Germinal center (tissue), 1 donor: ENCODE measurements at regions not wholly inside any gene's neighbourhood (a gene's known extent, or its start where the extent isn't known, plus 50 kb on each side); places are given as distances from the start of the nearest gene placed in this dataset.
"Not testable (repeated sequence)": the region's sequence is repeated elsewhere in the genome, so short reads cannot be mapped to it uniquely, and the experiment has no call there.

Experiments used
- DNase-seq: peaks from one replicate; pipeline ENCODE4 v3.0.0; 2012; ENCODE audit warnings: mixed read lengths, low spot score

DNA sequence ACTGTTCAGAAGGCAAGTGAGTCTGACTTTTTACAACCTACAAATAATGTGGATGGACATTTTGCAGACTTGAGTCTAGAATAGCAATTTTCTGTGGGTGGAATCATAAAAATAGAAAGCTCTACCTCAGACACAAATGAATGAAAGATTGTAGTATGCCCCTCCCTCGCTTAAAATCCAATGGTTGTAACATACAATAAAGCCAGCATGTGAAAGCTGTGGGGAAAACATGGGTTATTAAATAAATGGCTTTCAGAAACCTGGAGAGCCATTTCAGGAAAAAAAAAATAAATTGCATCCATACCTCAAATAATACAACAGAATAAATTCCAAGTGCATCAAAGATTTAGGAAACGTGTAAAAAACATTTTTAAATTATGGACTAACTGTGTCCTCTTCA, 123.1 kb upstream of the MON1B start:
- no peak for DNase-seq

DNA sequence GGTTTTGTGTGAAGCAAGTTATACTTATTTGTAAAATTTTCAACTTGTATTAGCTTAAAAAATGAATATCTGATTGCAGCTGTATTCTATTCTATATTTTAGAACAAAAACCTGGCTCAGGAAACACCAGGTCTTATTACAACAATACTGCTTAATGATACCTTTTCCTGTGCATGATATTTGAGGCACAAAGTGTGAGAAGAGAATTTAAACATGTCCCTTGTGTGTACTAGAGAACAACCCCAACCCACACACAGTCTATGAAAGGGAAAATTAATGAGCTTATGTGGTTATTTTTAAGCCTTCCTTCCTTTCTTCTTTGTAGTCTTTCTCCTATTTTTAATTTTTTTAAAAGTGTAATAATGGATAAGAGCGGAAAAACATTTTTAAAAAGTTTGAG, 122.6 kb upstream of the MON1B start:
- no peak for DNase-seq

DNA sequence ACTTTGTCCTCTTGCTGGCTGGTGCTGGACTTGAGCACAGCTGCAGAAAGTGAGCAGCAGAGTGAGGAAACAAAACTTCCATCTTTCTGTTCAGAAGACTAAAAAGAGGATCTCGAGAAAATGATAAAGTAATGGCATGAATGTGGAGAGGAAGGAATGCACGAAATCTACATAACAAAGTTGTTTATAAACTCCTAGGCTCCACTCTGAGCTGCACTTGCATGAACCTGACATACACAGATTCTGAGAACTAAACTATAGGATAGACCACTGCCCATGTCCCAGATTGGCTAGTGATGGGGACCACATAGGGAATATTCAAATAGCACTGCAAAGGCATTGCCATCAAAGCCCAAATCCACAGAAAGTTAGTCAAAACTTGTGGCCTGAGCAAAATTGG, 121.1 kb upstream of the MON1B start:
- no peak for DNase-seq

DNA sequence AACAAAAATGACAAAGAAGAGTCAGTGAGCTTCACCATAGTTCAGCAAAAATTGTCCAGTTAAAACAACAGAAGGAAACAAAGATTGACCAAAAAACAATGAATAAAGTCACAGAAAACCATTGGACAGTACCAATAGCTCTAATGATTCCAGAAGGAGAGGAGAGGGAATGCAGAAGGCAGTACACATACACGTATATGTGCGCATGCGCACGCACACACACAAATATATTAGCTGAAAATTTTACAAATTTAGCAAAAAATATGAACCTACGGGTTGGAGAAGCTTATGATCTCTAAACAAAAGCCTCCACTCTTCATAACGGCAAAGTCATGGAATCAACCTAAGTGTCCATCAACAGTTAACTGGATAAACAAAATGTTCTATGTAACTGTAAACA, 120.3 kb upstream of the MON1B start:
- DNase-seq: no peak

DNA sequence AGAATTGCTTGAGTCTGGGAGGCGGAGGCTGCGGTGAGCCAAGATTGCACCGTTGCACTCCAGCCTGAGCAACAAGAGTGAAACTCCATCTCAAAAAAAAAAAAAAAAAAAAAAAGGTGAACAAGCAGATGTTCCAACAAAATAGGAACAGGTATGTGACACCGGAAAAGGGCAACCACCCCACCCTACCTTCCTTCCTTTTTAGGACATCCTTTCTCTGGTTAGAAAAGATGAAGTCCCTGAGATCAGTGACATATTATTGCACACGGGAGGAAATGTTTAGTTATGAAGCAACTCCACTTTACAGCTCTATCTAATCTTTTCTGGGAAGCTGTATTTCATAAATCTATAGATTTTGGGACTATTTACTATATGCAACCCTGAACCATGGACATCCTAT, 114.2 kb upstream of the MON1B start:
- no peak for DNase-seq

DNA sequence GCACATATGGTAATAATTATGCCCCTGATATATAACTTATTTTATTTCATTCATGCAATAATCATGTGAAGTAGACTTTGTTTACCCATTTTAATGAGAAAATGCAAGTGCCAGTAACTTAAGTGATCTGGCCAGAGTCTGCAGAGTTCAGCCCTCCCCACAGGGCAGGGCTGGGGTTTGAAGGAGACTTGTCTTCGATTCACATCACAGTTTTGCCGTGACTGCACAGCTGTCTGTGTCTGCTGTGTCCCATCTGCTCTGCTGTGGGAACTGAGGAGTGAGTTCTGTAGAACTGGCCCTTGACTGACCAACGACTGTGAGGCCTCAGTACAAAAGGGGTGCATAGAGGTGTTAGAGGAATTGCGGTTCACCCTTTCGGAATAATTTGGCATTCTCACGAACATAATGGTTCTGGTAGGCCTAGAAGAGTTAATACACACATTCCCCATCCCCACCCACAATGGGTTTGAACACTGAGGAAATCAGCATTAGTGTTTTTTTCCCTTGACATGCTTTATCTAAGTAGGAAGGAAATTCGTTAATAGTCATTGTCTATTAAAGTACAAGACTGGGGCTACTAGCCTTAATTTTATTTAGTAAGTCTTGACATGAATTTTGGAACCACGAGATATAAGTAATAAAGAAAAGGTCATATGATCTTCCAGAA, 113.6 kb upstream of the MON1B start:
- DNase-seq: no peak

DNA sequence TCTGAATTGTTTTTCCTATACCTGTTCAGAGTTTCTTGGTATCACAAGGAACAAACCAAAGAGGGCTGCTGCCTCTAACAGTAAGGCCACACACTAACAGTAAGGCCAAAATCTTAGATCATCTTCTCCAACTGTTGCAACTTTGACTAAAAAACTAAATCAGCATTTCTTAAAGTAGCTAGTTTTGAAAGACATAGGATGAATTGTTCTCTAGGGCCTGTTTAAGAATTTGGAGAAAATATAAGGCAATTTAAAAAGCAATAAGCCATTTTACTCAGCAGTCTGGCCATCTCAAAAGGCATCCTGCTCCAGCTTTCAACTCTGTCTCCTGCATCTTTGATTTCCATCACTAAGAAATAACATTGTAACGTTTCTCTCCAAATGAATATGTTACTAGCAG, 105.0 kb upstream of the MON1B start:
- DNase-seq: no peak

DNA sequence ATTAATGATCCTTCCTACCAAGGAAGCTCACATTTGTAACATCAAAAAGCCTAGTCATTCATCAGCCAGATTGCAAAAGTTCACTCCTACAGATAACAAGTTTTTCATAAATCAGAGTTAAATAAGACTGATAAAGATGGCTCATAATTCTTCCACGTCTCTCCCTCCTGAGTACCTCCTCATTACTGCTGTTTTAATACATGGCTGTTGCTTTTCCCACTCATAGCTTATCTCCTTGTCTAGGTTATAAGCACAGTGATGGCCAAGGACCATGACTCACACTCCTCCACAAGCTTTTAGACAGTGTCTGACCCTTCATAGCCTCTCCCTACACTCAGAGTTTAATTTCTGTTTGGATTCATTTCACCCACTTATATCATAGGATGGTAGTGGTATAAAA, 100.9 kb upstream of the MON1B start:
- no peak for DNase-seq

DNA sequence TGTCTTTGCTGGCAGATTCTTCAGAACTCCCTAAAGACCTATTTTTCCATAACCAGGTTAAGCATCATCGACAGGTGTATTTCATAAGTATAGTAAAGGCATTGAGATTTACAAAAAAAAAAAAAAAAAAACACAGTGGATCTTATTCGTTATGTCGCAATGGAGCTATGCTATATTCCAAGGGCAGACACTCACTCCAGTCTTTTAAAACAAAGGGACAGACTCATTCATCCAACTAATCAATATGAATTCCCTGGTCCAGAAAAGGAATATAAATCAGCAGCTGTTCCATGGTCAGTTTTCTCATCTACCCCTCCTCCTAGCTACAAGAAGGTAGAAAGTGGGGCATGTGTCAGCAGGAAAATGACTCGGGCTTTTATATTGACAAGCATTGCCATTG, 97.7 kb upstream of the MON1B start:
- no peak for DNase-seq

DNA sequence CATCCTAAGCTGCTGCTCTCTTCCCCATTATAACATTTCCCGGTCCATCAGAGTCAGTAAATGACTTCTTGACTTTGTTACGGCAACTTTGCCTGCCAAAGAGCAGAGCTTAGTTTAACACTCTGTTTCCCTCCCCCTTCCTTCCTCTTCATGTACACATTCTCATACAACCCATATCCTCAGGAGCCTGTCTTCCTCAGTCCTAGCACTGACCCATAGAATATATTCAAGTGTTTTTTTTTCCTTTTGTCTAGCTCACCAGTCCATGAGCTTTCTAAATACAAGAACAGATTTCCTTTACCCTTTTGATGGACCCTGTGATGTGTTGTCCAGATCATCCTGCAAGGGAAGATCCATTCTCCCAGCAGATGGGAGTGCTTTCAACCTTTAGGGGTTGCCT, 97.0 kb upstream of the MON1B start:
- no peak for DNase-seq

DNA sequence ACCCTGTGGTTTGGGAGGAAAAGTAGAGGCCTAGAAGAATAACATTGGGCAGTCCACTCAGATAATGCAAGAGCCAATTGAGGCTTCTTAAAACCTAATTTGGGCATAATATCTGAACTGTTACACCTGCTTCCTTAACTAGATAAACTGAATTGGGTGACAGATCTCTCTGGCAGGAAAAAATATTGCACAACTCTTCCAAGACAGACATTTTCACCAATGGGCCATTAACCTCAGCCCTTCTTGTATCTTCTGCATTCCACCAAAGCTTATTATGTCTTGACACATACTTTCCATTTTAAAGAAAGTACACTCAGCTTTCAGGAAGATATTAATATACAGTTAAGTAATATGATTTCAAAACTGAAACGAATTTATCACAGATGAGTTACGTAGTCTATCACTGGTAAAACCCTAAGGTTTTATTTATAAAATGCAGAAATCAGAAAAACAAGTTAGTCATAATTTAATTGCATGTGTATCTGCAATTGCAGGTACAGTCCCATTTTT, 79.9 kb upstream of the MON1B start:
- no peak for DNase-seq

DNA sequence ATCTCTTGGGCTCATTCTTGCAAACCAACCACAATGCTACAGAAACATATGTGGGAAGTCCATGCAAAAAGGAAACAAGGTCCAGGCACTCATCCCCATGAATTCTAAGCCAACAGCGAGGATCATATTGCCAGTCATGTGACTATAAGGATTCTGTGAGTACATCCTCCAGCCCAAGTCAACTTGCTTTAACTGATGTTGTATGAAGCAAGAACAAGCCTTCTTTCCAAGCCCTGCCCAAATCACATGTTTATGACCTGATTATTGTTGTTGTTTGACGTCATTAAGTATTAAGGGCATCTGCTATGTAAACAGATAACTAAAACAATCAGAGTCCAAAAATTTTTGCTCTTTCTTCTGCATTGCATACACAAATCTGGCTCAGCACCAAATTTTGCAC, 78.2 kb upstream of the MON1B start:
- no peak for DNase-seq

DNA sequence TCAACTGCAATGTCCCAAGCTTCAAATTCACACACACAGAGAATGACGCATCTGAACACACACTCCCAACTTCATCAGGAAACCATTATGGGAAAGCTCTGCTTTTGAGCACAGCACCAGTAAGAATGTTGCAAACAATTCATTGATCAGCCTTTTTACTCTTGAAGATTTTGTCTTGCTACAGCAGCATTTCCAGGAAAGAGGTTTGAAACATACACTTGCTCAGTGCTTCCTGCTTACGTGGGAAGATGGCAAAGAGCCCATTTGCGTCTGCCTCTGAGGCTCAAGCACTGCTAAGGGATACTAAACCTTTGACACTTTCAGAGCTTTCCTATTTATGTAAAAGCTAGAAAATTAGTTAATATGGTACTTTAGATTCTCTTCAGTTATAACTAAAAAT, 77.2 kb upstream of the MON1B start:
- DNase-seq: no peak

DNA sequence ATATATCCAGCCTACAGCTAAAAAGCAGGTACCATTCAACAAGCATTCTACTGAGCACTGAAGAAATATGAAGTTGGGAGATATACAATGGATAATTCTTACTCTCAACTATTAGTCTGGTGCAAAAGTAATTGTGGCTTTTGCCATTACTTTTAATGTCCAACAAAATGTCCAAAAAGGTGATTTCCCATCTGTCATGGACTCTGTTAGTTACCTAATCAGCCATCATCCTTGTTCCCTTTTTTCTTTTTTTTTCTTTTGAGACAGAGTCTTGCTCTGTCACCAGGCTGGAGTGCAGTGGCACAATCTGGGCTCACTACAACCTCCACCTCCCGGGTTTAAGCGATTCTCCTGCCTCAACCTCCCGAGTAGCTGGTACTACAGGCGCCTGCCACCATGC, 76.6 kb upstream of the MON1B start:
- DNase-seq: not testable (repeated sequence)

DNA sequence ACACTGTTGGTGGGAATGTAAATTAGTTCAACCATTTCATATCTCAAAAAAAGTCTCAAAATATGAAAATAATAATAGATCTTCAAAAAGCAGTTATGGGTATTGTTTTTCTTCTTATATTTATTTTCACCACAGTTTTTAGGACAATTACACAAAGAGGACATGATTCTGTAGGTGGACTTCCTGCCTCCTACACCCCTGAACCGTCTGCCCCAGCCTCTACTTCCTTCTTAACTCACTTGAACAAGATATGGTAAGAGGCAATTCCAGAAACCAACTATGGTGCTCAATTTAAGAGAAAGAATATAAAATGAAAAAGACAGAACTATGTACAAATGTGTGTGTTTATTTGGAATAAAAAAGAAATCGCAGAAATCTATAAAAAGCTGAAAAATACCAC, 74.1 kb upstream of the MON1B start:
- no peak for DNase-seq

DNA sequence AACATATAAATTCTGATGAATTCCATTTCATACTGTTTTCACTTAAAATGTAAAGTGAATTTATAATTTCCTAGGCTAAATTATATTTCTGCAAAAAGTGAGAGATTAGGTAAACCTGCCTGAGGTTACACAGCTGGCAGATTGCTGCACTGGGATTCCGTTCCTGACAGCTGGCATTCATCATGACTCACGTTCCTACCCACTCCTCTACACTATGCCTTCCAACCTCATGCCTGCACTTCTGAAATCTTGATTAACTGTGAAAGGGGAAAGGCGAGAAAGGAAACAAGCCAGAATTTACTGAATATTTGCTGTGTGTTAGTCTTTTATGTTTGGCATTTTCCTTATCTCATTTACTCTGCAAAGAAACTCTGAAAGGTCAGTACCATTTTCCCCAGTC, 73.3 kb upstream of the MON1B start:
- DNase-seq: no peak

DNA sequence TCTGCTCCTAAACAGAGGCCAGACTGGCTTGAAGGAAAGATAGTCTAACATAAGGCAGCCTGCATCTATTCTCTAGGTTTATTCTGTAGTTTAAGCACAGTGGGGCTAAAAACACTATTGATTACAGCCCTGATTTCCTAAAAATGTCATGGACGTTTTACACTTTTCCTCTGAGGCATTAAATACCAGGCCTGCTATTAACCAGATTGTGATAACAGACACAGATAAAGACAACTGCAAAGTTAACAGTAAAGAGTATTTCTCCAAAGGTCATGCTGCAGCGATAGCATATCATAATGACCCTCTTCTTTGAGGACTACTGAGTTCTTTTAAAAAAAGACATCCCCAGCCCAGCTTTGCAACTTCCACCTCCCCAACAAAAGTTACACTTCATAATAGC, 59.6 kb upstream of the MON1B start:
- DNase-seq: no peak

DNA sequence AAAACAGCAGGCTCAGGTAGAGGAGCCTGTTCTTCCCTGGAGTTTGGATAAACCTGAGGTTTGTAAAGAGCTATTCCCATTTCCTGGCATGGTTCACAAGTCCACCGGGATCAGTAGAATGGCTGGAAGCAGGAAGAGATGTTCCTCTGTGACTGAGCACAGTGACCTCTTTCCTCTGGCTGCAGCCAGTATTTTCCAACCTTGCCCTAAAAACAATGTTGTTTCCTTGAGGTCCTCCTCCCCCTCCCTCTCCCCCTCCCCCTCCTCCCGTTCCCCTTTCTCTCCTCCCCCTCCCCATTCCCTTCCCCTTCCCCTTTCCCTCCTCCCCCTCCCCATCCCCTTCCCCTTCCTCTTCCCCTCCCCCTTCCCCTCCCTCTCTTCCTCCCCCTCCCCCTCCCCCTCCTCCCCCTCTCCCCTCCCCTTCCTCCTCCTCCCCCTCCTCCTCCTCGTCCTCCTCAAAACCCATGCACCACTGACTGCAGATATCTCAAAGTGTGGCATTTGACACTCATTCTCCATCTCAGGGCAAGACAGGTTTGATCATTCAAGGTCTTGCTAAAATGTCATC, 58.9 kb upstream of the MON1B start:
- DNase-seq: no peak

DNA sequence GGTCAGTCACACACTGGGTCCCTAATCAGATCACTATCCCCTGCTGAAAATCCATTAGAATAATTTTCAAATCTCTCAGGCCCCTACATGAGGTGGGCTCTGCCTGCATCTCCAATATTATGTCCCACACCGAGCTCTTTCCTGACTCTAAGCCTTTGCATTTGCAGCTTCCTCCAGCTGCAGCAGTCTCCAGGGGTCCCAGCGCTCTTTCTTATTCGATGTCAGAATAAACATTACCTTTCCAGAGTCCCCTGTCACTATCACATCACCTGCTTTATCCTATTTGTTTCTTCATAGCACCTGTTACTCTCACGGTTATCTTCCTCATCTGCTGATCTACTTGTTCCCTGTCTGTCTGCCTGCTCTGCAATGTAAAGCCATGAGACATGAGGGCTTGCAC, 57.3 kb upstream of the MON1B start:
- DNase-seq: no peak

DNA sequence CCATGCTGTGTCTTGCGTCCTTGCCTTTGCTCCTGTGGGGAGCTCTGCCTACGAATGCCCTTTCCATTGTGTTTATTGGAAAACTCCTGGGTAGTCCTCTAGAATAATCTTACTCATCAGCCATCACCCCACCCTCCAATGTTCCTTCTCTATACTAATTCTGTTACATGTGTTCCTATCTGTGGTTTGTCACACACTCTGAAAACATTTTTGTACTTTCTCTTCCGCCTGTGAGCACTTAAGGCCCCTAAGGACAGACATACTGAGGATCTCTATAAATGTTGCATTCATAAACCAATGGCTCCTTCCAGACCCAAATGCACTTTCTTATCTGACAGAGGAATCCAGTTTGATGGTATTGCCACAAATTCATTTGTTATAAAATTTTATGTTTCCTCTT, 53.9 kb upstream of the MON1B start:
- DNase-seq: no peak
